HCEC 1CT (cell line): ENCODE measurements at regions not wholly inside any gene's neighbourhood (a gene's known extent, or its start where the extent isn't known, plus 50 kb on each side); places are given as distances from the start of the nearest gene placed in this dataset.
"Not testable (repeated sequence)": the region's sequence is repeated elsewhere in the genome, so short reads cannot be mapped to it uniquely, and the experiment has no call there.

Experiments used
- DNase-seq: peaks from one replicate; pipeline ENCODE4 v3.0.0-alpha.2; 2017

DNA sequence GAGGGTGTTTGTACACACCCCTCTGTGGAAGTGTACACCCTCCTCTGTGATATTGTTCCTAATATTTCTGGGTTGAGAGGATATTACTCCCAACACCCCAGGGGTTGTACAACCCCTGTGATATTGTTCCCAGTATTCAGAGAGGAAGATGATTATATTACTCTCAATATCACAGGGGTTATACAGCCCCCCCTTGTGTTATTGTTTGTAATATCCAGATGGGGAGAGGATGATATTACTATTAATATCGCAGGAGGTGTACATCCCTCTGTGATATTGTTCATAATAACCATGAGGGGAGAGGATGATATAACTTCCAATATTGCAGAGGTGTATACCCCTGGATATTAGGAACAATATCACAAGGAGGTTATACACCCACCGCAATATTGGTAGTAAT lies 566.1 kb upstream of the MIS18BP1 start:
- no peak for DNase-seq

DNA sequence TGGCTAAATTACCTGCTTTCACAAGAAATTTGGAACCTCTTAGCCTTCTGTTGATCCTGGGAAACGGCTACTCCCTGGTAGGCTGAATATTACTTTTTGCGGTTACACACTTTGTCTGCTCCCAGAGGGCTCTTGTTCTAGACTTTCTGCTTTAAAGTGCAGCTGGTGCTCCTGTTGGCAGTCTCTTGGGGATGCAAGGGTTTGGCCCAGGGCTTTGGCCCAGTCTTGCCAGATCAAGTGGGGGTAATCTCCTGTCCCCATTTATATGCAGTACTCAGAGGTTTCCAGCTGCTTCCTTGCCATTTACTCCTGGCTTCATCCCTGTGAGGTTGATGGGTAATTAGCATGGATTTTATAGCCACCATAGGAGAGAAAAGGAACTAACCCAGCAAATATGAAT lies 558.2 kb upstream of the MIS18BP1 start:
- no peak for DNase-seq

DNA sequence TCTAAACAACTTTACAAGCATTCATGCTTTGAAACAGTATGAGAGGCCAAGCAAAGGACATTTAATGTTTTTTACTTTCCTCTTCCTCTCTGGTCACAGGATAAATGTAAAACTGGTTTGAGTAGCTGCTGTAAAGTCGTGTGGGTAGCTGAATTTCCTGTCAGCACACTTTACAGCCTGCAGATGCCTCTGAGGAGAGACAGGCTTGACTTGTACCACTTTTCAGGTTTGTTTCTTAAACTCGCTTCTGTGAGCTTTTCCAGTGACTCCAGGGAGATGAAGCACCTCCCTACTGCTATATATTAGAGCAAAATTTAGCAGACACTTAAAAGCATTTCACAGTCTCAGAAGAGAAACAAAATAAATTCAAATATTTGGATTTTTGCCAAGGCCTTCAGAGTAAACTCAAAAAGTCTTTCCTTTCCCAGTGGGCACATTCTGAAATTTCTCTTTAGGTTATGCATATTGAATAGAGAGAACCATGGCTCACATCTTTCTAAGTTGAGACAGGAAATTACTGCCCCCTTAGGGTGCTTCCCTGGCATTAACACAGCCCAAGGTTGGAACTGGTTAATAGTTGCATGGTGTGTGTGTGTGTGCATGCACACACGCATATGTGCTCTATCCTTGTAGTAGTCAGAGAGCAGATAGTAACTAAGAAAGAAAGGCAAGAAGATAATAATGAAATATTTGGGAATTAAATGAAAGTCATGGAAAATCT lies 557.3 kb upstream of the MIS18BP1 start:
- DNase-seq: no peak

DNA sequence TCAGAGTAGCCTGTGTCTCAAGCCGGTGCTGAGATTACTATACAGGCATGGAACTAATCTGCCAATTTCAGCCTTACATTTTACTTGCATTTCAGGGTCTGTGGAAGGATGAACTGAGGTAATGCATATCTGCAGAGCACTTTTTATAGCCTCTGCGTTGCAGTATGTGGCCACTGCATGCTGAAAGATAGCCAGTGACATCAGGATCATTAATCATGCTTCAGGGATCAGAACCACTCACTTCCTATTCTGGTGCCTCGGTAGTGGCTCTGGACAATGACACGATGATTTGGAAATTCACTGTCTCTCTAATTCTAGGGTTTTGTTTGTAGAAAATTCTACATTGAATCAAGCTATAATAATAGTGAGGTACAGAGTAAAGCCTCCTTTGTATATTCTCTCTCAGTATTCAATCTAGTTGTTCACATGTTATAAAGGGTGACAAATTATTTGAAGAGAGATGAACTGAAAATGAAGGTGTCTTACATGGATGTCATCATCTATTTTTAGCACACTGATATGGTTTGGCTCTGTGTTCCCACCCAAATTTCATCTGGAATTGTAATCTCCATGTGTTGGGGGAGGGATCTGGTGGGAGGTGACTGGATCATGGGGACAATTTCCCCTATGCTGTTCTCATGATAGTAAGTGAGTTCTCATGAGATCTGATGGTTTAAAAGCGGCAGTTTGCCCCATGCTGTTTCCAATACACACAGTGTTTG lies 554.3 kb upstream of the MIS18BP1 start:
- no peak for DNase-seq

DNA sequence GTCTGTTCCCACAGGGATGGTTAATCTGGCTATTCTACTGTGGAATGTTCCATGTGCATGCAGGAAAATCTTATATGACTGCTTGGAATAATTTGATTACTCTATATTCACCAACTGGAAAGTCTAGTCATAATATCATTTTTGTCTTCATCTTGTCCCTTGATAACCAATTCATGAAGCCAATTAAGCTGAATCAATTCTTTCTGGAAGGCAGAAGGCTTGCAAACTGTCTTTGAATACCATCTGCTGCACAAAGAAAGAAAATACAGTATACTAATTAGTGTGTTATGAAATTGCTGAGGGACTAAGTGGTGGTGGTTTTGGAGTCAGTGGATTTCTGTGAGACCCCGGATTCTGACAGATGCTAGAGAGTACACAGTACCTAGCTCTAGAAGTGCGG lies 546.5 kb upstream of the MIS18BP1 start:
- no peak for DNase-seq

DNA sequence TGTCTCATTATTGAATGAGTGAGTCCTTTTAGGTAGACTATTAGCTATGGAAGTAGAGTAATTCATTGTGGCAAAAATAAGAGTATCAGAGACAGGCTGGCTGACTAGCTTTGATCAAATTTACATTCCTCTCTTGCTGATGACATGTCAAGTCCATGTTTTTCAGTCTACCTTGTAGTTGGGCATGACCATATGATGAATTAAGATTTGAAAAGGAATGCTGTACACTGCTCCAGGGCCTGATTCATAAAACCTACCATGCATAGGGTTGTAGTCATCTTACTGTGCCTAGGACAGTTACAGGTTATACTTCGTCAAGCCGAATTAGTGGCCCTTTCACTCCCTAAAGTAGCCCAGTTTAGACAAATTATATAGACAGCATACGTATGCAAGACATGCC lies 545.7 kb upstream of the MIS18BP1 start:
- DNase-seq: no peak

DNA sequence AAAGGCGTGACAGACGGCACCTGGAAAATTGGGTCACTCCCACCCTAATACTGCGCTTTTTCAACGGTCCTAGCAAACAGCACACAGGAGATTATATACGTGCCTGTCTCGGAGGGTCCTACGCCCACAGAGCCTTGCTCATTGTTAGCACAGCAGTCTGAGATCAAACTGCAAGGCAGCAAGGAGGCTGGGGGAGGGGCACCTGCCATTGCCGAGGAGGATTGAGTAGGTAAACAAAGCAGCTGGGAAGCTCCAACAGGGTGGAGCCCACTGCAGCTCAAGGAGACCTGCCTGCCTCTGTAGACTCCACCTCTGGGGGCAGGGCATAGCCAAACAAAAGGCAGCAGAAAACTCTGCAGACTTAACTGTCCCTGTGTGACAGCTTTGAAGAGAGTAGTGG lies 543.0 kb upstream of the MIS18BP1 start:
- DNase-seq: not testable (repeated sequence)

DNA sequence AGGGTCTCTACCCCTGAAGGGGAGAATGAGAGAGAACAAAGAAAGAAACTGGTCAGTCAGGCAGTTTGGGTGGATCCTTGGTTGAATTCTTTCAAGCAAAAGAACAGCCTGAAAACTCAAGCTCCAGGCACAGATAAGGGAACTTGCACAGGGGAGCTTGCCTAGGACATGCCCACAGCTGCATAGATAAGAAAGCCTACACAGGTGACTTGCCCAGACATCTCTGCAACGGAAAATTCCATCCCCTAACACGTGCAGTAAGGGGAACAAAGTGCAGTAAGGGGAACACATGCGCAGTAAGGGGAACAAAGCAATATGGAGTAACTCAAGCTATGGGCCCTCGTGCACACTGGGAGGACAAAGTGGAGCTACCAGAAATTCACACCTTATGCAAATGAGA lies 540.1 kb upstream of the MIS18BP1 start:
- DNase-seq: no peak

DNA sequence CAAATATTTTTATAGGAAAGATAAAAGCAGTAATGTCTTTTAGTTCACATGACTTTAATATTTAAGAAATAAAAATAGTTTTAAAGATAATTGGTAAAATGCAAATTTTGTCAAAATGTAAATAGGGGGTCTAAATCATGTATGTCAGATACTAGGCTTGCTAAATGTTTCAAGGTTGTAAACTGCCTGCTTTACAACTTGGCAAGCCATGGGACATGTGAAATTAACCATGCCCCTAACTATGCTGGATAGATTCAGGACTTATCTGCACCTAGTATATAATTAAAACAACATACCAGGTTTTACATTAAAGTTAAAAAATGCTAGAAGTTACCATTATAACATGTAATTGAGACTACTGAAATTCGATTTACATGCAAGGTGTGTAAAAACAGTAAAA lies 537.3 kb upstream of the MIS18BP1 start:
- no peak for DNase-seq

DNA sequence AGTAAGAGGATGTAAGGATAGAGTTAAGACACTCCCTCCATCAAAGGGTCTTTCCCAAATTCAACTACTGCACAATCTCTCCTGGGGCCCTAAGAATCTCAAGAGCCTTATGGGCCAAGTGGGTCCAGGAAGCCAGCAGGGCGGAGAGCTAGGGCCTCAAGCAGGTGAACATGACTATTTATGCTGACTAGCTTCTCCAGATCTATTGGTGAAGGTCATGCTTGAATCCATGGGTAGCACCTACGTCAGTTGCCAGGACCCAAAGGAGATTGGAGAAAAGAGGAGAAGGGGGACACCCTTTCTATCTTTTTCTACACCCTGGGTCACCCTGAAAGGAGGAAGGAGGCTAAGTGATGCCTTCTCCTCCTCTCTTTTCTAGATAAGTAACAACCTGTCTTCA lies 534.2 kb upstream of the MIS18BP1 start:
- DNase-seq: no peak

GRCh38 chr14:45786266-45786665 lies 533.3 kb upstream of the MIS18BP1 start:
- no peak for DNase-seq

GRCh38 chr14:45785240-45785639 lies 532.2 kb upstream of the MIS18BP1 start:
- DNase-seq: no peak

- DNase-seq: no peak
Observed at GRCh38 chr14:45766247-45766646, 513.2 kb upstream of the MIS18BP1 start.

- no peak for DNase-seq
Observed at GRCh38 chr14:45757655-45758054, 504.7 kb upstream of the MIS18BP1 start.

DNA sequence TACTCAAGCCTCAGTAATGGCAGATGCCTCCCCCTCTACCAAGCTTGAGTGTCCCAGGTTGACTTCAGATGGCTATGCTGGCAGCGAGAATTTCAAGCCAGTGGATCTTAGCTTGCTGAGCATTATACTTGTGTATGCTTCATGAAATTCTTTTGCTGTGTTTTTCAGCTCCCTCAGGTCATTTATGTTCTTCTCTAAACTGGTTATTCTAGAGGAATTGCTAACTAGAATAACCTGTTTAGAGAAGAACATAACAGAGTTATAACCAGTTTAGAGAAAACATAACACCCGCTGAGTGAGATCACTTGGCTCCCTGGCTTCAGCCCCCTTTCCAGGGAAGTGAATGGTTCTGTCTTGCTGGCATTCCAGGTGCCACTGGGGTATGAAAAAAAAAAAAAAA lies 503.4 kb upstream of the MIS18BP1 start:
- not testable (repeated sequence) for DNase-seq

- DNase-seq: no peak
Observed at GRCh38 chr14:45743884-45744283, 490.9 kb upstream of the MIS18BP1 start.

DNA sequence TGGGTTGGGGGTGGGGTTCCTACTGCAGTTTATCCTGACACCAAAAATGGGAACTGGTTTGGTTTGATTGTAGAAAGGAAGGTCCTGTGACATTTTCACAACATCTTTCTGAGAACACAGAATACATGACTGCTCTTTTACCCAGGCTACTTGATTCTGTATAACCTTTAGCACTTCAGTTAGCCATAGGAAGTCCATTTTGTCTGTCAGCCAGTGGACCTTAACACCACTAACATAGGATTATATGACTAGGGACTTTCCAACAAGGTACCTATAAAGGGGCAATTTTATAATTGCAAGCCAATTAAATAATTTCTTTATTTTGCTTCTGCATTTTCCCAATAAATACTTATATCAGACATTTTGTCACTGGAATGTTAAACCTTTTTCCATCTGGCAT lies 489.2 kb upstream of the MIS18BP1 start:
- DNase-seq: no peak

- no peak for DNase-seq
Observed at GRCh38 chr14:45728434-45729225, 475.6 kb upstream of the MIS18BP1 start.

DNA sequence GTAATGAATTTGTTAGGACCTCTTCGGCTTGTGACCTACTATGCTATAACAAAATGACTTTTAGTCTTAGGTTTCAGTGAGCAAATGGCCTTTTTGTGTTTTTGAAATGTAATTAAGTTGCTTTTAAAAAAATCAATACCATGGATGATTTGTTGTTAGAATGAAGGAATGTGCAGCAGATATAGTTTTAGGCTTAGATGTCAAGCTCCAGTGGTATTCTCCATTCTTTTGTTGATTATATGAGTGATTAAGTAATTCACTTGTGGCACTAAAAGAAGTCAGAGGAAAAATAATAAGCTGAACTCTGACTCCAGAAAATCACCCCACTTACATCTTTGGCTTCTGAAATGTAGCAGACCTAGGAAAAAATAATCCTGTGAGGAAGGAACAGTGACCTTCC lies 474.1 kb upstream of the MIS18BP1 start:
- no peak for DNase-seq

DNA sequence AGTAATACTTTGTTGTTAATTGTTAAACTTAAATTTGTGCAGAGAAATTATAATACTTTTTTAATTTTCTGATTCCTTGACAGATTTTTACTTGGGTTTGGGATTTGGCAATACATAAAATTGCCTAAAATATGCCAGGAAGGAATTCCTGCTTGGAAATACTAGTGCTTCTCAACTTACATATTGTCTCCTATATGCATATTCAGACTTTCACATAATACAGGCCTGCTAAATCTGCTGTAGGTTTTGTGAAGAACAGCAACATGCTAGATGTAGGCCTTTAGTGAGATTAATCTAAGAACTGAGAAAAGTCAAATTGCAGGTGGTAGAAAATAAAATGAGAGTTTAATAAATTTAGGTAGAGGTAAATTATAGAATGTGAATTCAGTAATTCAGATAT lies 468.5 kb upstream of the MIS18BP1 start:
- no peak for DNase-seq

DNA sequence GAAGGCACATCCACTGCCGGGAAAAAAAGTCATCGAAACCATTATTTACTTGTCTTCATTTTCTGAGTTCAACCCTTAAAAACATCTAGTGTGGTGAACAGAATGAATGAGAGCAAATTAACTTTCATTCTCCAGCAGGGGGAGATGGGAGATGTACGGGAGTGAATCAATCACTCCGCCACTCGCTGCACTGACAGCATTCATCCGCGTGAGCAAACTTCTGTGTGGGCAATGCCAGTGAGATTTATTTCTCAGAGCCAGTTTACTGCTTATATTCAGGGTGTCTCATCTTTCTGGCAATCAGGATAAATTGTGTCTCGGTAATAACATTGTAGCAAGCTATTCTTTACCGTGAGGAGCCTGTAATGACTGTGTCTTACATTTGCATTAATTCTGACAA lies 463.6 kb upstream of the MIS18BP1 start:
- DNase-seq: no peak

DNA sequence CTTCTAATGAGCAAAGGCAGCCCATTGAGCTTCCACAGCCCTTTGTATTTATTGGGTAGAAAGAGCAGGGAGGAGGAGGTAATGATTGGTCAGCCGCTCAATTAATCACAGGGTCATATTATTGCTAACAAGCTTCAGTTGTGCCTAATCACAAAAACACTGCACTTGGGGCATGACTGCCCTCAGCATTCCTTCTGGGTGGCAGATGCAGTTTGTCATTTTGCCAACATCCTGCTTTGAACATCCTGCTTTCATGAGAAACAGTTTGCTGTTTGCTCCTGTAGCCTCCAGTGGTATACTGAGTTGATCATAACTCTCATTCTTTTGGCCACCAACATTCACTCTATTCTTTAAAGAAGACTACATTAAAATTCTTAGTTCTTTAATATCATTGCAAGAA lies 462.9 kb upstream of the MIS18BP1 start:
- DNase-seq: no peak

DNA sequence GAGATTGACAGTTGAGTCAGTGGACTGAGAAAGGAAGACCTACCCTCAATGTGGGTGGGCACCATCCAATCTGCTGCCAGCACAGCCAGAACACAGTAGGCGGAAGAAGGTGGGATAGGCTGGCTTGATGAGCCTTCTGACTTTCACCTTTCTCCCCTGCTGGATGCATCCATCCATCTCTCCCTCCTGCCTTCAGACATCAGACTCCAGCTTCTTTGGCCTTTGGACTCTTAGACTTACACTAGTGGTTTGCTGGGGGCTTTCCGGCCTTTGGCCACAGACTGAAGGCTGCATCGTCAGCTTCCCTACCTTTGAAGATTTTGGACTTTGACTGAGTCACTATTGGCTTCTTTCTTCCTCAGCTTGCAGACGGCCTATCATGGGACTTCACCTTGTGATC lies 456.5 kb upstream of the MIS18BP1 start:
- DNase-seq: no peak

- no peak for DNase-seq
Observed at GRCh38 chr14:45705940-45706534, 453.0 kb upstream of the MIS18BP1 start.
